GM04504 (cell line): ENCODE measurements at regions not wholly inside any gene's neighbourhood (a gene's known extent, or its start where the extent isn't known, plus 50 kb on each side); places are given as distances from the start of the nearest gene placed in this dataset.

Source experiments
- DNase-seq: peaks from one replicate; pipeline ENCODE4 v3.0.0-alpha.2; 2012; ENCODE audit warnings: low read depth

DNA sequence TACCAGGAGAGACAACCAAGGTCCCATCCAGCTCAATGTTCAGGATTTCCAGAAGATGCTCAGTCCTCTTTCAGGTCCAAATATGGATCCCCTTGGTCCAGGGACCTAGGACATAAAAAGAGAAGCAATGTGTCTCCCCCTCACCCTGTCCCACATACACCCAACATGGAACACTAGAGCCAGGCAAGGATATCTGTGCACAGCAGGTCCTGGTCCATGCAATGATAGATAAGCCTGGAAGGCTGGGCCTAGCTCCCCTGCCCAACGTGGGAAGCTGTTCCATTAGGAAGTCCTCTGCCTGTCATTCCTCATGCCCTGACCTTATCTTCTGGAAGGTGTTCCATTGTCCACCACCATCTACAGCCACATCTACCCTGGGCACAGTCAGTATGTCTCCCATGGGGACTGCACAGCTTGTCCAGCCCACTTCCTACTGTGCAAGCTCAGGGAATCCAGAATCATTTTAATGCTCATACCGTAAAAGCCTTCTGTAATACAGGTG lies 1434.8 kb downstream of the TBC1D22A start:
- no peak for DNase-seq

DNA sequence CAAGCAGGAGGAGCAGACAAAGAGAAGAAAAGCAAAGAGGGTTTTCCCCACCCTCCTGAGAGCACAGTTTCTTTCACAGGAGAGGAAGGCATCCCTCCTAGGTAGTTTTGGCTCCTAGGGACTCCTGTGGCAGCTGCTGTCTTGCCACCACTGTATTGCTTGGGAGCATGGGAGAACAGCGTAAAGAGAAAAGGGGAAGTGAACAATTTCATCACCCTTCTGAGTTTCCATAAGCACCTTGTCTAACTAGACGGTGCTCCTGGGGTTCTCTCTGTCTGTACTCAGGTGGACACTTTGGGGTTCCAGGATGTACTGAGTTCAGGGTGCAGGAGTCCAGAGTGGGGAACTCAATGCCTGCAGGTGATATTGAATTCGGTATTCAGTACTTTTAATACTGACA lies 1430.5 kb downstream of the TBC1D22A start:
- no peak for DNase-seq

DNA sequence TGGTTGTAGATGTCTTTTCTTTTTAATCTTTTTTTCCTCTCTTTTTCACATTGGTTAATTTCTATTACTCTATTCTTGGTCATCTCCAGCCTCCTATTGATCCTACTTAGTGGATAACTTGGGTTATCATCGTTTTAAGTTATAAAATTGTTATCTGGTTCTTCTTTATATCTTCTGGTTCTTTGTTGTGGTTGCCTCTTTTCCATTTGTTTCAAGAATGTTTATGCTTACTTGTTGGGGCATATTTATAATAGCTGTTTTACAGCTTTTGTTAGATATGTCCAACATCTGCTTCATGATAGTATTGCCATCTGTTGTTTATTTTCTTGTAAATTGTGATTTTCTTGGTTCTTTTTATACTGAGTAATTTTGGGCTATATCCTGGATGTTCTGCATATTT lies 1429.6 kb downstream of the TBC1D22A start:
- no peak for DNase-seq

DNA sequence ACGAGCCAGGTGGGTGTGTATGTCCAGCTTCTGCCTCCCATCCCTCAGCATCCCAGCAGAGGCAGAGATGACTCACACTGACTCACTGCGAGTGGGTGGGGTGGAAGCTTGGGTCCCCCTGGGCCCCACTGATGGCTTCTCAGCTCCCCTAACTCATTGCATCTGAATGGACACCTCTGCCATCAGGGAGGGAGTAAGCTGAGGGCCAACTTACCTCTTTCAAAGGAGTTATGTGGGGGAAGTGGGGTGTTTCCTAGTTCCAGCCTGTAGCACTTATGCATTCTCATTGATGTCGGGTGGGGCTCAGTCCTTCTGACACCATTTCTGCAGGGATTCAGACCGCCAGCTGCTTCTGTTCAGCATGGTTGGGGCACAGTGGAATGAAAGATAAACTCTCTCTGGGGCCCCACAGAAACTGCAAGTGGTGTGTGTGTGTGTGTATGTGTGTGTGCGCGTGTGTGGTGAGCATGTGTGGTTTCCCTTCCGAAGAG lies 1425.8 kb downstream of the TBC1D22A start:
- DNase-seq: no peak

DNA sequence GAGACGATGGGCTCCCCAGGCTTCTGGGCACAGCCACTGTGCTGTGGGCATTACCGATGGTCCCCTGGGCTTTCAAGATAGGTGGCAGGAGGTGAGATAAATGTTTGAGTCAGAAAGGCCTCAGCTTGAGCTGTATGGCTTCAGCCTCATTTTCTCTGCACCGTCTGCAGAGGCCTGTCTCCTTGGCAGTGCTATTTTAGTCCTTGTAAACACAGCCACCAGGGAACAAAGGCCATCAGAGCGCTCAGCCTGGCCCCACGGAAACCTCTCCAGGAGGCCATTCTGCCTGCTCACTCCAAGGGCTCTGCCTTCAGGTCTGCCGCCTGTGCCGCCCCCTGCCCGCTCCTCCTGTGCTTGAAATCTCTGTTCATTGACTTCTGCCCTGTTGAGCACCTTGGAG lies 1424.9 kb downstream of the TBC1D22A start:
- DNase-seq: no peak

DNA sequence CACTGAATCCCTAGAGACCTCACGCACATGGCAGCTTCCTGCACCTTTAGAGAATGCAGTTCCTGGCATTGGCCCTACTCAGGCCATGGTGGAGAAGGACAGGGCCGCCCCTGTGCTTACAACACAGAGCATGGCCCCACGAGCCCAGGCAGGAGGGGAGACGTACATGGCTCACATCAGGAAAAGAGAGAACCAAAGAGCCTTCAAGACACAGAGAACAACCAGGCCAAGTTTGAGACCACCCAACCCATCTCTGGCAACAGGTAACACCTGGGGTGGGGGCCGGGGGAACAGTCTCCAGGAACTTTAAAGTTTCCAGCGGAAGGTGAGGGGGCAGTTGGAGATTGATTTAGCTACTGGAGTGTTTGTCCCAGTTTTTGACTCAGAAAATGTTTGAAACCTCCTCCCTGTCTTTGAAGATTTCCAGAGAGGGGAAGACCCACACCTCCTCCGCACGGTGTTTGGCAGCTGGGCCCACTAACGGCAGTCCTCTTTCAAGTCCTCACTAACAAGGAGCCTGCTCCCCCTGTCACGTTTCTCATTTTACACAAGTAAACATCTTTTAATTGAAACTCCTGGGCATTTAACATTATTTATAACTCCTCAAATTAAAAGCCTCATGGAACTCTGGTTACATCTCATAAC lies 1423.8 kb downstream of the TBC1D22A start:
- no peak for DNase-seq

DNA sequence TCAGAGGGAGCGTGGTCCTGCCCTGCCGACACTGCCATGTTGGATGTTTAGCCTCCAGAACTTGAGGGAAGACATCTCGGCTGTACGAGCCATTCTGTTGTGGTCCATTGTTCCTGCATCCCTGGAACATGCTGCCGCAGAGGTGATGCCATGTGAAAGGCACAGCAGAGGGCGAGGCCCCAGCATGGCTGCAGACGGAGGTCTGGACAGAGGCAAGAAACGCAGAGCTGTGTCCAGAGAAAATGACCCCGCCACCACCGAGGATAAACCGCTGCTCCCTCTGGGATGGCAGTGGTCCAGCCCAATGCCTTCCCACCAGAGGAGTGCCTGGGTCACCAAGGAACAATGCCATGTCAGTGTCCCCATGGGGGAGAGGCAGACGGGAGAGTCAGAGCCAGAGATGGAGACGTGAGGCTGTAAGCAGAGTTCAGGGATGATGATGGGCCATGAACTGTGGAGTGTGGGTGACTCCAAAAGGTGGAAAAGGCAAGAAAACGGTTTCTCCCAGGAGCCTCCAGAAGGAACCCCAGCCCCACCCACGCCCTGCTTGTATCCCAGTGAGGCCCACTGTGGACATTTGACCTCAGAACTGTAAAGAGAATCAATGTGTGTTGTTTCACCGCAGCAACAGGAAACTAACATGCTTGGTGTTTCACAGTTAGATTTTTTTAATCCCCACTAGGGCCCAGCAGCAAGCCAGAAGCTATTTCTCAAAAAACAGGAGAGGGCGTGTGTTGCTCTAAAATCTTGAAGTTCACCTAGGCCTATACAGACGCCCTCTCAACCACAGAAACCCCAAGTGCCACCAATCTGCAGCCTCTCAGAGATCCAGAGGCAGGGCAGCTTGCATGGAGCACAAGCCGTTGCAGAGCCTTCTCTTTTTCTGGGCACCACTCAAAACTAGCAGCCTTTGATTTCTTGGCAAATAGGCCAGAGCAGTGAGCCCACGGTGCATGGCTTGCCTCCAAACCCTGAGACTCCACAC lies 1422.9 kb downstream of the TBC1D22A start:
- no peak for DNase-seq

DNA sequence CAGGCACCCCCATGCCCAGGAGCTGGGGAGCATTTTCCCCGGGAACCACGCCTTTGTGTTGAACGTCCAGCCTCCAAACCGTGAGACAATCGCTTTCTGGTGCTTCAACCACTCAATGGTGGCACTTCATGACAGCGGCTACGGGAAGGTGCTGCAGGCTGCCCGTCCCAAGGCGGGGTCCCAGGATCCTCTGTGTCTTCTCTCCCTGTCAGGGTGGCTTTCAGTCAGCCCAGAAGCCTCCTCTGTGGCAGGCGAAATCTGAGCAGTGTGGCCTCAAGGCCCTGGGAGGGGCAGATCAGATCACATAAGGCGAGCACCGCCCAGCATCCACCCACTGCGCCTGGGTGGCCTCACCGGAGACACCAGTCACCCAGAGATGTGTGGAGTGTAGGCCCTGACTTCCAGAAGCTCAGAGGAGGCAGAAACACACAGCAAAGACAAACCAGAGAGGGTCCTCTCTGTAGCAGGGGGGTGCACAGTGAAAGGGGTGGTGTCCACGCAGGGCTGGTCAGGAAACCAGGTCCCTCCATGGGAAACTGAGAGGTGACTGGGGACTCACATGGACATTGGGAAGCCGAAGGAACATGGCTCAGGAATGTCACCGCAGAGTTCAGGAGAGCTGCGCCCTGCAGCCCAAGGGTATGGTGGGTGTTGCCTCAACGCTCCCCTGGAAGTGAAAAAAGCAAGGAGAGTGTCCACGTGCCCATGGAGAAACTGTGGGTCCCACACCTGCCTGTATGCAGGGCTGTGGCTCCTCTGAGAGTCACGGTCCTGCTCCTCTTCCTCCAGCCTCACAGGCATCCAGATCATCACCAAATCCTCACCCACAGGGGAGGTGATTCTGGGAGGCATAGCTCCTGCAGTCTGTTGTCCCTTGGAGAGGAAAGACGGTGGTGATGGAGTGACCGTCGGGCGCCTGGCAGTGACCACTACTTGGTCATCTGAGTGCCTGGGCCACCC lies 1420.7 kb downstream of the TBC1D22A start:
- DNase-seq: no peak

DNA sequence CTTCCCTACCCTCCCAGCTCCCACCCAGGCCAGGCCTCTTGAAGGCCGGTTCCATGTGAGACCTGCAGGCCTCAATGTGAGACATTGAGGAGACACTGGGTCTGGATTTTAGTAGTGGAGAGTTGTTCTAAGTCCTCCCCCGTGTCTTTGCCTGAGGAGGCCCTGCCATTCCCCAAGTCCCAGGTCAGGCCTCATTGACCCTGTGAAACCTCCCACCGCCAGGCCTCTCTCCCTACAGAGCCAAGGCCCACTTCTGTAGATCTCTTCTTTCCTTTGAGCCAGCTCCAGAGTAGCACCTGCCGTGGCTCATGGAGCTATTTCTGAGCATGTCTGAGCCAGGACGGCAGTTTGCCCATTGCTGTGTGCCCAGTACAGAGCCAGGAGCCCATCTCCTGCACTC lies 1419.6 kb downstream of the TBC1D22A start:
- DNase-seq: no peak

DNA sequence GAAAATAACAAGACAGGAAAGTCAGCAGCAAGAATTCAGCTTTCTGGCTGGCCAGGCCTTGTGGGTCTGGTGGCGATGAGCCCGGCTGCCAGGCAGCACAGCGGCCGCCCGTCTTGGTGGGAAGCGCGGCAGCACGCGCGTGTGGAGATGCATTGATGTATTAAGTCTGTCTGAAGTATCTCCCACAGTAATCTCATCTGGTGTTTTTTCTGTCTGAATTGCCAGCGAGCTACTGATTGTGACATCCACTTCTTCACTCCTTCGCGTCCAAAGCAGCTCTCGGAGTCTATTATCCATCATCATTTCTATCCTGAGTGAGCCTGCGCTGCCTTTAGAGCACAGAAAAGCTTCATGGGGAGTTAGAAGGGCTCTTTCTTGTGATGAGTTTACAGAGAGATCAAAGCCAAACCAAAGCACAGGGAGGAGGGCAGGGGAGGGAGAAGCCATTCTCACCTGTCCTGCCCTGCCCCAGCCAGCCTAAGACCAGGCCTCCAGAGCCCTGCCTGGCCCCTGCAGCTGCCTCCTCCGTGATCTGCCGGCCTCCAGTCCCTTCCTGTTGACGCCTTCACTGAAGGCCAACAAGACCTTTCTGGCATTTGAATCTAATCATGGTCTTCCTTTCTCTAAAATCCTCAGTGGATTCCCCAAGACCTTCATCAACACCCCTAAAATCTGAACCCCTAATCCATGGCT lies 1419.0 kb downstream of the TBC1D22A start:
- DNase-seq: no peak

DNA sequence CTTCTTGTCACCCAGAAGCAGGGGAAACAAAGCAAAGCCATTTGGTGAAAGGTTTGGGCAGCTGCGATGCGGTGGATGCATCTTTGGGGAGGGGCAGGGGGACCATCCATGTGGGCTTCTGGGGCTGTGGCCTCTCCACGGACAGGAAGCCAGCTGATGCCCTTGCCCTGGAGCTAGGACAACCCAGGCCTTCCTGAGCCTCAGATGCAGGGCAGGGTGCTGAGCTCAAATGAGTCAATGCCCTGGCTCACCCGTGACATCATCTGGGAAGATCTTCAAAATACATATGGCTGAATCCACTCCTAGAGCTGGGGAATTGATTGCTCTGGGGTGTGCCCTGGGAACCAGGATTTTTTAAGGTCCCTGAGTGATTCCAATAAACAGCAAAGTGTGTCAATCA lies 1418.2 kb downstream of the TBC1D22A start:
- DNase-seq: no peak

DNA sequence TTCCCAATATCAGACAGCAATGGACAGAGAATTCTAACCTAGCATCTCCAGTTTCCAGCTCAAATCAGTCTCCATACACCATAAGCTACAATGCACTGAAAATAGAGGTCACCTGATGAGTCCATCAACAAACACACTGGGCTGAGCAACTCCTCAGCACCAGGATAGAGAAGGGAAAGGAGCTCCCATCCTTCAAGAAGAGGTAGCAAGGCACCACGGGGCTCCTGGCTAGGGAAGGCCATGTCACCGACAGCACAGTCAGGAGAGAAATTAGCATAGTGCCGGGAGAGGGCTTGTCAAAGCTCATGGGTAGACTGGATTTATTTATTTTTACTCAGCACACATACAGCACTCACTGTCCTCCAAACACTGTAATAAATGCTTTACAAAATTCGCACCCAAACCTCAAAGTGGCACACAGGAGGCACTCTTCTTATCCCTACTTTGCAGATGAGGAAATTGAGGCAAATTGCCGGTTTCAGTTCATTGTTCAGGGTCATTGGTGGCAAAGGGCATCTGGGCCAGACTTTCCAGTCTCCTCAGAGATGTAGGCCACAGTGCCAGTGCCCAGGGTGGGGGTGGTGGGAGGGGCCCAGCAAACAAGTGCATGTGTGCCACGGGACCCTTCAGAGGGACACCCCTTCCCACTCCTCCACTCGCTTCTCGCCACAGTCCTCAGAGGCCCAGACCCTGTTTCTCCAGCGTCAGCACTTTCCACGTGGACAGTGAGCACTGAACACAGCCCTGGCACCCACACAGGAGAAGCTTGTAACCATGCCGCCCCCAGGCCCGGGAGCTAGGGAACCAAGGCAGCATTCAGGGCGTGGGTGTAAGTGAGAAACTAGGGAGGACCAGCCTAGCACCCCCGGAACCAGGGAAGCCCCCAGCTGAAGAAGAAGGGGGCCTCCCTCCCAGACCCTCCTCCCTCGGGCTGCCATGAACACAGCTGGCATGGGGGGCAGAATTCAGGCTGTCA lies 1417.4 kb downstream of the TBC1D22A start:
- DNase-seq: no peak

DNA sequence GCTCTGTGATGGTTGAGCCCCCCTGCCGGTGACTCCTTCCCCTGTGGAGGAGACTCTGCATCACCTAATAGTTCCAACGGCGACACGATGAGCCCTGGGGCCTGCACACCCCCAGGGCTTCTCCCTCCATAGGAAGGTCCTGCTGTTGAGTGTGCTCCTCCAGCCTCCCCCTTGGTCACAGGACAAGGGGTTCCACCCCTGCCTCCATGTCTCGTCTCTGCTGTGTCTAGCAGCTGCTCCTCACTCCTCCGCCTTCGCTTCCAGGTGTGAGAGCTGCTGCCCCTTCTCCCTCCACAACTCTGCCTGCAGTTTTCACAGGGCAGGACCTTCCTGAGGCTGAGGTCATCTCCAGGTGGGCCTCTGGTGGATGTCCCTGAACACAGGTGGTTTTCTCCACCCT lies 1416.1 kb downstream of the TBC1D22A start:
- DNase-seq: no peak

DNA sequence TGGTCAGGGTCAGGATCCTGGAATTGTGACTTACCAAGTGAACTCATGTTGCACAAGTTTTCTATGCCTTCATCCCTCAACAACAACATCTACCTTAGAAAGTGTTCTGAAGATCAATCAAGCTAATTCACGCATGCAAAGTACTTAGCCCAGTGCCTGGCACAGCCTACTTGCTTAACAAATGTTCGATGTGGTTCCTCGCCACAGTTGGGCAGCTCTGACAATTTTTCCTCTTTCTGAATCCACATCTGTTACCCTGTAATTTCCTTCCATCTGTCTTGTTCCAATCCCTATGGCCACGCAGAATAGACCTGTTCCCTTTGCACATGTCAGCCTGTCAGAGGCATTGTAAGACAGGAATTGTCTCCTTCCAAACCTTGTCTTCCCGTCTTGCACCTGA lies 1415.2 kb downstream of the TBC1D22A start:
- DNase-seq: no peak

DNA sequence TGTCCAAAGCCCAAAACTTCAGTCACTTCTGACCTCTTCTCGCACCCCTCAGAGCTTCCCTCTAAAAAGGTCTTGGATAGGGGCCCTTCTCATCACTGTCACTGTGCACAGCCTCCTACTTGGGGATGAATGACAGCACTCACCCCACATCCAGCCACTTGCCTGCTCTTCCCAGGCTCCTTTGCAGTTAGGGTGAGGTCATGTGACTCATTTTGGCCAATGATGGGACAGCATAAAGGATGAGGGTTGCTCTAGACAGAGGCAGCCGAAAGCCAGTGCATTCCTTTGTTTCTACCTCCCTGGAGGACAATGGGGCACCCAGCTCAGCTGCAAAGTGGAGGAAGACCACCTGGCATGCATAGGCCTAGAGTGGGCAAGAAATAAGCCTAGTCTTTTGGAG lies 1413.3 kb downstream of the TBC1D22A start:
- DNase-seq: no peak

DNA sequence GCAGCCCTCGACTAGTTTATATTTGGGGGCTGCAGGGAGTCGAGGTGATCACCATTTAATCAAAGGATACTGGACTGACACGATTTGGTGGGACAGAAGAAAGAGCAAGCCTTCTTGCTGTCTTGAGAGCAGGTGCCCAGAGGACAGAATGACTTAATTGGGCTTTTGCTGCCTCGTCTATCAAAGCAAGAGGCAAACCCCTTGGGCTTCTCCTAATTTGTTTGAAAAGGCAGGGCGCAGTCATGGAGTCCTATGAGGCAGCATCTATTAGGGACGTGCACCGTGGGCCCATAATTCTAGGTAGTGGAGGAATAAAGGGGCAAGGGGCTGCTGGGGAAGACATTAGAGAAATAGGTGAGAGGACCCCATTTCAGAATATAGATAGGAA lies 1411.3 kb downstream of the TBC1D22A start:
- no peak for DNase-seq

DNA sequence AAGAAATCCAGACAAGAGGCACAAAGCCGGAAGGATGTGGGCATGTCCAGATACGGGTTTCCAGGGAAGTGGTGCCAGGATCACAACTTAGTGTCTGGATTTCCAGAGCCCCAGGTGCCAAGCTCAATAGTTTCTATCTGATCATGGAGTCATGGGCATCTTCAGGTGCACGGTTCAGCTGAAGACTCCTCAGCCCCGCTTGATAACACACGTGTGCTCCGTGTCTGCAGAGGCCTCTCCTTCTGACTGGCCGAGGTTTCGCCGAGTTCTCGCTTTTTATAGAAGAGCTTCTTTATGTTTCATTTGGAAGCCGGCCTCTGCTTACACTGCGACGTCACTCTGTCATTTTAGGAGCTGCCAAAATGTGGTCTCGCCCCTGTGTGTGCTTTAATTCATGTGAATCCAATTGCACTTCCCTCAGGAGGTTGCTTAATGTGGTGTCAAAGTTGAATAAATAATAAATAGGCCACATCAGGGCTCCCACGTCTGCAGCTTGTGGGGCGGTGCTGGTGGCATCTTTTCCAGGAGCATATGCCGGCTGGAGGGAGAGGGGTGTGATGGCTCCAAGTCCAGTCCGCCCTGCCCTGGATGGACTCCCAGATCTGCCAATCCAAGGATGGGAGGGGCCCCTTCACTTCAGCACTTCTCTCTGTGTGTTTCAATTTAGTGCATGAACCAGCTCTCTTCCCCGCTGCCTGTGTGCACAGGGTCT lies 1410.8 kb downstream of the TBC1D22A start:
- no peak for DNase-seq

DNA sequence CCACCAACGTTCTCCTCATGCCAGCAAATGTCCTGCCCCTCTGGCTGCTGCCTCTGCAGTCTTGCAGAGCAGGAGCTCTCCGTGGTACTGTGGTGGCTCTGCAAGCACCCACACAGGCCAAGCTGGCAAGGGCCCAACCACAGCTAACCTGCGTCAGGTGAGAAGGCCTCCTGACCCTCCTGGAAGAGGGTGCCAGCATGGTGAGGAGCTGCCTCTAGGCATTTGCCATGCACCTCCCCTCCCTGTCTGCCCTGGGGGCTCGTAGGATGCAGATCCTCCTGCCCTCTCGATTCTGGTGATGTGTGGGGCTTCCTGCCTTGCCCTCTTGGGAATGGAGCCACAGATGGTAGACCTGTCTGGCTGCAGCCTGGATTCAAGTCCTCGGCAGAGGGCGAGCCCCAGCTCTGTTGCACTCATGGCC lies 1408.8 kb downstream of the TBC1D22A start:
- no peak for DNase-seq

DNA sequence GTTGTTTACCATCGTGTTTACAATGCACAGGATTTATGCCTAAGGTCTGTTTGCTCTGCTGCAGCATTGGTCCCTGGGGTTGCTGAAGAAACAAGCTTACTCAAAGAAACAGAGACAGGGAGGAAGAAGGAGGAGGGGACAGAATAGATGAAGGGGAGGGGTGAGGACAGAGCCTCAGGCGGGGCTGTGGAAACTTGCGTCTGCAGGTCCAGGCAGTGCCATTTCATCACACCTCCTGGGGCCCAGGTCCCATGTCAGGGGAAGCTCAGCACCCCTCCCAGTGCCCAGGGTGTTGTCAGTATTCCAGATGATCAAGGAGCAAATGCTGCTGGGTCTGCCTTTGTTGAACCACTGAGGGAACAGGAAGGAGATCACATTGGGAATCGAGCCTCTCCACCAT lies 1406.8 kb downstream of the TBC1D22A start:
- no peak for DNase-seq
